ENCODE measurements at regions not wholly inside any gene's neighbourhood (a gene's known extent, or its start where the extent isn't known, plus 50 kb on each side); places are given as distances from the start of the nearest gene placed in this dataset.
"Not testable (repeated sequence)": the region's sequence is repeated elsewhere in the genome, so short reads cannot be mapped to it uniquely, and the experiment has no call there.

DNA sequence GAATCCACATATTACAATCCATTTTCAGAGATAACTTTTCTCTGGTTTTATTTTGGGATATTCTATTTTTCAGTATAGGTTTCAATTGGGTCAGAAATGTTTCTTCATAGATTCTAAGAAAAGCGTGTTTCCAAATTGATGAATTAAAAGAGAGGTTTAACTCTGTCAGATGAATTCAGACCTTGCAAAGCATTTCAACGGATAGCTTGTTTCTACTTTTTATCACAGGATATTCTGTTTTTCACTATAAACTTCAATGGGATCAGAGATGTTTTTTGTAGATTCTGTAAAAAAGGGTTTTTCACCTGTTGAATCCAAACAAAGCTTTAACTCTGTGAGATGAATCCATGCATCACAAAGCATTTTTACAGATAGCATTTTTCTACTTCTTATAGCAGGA, 1498.1 kb downstream of the UQCRFS1 start:
- no peak for DNase-seq (ENCODE audit: low read depth in 3 of 3, low spot score in 1 of 3)

DNA sequence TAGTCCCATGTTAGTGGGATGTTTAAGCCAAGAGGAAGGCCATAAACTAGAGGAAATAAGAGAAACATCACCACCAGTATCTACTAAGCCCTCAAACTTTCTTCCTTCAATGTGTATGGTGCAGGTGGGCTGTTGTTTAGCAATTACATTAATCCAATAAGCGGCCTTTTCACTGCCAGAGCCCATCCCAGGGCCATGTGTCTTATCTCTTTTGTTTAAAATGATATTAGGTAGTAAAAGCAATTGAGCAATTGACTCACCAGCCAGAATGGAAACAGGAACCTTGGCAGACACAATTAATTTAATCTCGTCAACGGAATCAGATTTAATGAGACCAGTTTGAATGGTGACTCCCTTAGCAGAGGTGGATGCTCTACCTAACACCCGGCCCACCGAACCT, 1503.5 kb downstream of the UQCRFS1 start:
- no peak for DNase-seq (ENCODE audit: low read depth in 3 of 3, low spot score in 1 of 3)

DNA sequence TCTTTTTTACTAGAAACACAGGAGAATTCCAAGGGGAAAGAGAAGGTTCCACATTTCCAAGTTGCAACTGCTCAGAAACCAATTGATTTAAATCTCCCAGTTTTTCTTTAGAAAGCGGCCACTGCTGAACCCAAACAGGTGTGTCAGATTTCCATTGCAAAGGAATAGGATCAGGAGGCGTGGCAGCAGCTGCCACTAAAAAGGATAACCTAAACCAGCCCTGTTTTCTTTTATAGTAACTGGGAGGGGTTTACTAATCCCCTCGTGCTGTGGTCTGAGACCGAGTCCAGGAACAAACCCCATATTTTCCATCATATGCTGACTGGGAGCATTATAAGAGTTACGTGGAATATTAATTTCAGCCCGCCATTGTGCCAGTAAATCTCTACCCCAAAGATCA, 1504.0 kb downstream of the UQCRFS1 start:
- not testable (repeated sequence) for DNase-seq (ENCODE audit: low read depth in 3 of 3, low spot score in 1 of 3)

DNA sequence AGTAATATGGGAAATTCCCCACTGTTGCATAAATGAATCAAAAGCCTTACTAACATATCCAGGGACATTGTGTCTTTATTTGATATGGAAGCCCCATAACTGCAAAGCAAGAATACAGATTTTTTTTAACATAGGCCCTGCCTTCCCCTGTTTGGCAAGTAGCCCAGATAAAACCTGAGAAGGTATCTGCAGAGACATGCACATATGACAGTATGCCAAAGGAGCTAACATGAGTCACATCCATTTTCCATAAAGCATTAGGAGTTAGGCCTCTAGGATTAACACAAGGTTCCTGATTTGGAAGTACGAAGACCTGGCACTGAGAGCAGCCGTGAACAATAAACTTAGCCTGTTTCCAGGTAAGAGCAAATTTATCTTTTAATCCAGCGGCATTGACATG, 1505.9 kb downstream of the UQCRFS1 start:
- DNase-seq (ENCODE audit: low read depth in 3 of 3, low spot score in 1 of 3) = not testable (repeated sequence)

DNA sequence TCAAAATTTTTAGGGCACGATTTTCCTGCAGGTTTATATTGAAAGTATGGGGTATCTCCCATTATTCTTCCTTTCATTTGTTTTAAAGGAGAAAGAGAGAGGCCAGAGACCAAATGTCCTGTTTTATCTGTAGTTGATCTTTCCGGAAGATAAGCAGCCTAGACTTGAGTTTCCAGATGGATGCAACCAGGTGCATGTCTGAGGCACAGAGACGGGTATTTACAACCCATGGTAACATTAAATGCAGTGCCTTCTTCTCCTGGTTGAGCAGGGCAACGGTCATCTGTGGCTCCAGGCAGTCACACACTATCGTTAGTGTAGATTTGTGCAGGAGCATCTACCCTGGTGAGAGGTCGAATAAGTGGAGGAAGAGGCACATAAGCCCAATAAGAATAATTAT, 1507.1 kb downstream of the UQCRFS1 start:
- no peak for DNase-seq (ENCODE audit: low read depth in 3 of 3, low spot score in 1 of 3)

DNA sequence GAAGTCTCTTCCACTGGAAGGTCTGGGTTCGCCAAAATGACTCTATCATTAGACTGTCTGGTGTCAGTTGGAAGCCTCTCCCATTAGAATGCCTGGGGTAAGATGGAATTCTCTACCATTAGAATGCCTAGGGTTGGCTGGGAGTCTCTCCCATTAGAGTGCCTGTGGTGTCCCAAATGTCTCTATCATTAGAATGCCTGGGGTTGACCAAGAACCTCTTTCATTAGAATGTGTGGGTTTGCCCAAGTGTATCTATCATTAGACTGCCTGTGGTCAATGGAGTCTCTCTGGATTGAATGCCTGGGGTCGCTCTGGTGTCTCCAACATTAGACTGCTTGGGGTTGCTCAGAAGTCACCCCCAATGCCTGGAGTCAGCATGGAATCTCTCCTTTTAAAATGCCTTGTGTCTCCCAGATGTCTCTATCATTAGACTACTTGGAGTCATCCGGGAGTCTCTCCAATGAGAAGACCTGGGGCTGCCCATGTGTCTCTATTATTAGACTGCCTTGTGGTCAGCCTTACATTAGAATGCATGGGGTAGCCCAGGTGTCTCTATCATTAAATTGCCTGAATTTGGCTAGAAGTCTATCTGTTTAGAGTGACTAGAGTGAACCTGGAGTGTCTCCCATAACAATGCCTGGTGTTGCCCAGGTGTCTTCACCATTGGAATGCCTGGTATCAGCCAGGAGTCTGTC, 1518.4 kb downstream of the UQCRFS1 start:
- no peak for DNase-seq (ENCODE audit: low read depth in 3 of 3, low spot score in 1 of 3)

DNA sequence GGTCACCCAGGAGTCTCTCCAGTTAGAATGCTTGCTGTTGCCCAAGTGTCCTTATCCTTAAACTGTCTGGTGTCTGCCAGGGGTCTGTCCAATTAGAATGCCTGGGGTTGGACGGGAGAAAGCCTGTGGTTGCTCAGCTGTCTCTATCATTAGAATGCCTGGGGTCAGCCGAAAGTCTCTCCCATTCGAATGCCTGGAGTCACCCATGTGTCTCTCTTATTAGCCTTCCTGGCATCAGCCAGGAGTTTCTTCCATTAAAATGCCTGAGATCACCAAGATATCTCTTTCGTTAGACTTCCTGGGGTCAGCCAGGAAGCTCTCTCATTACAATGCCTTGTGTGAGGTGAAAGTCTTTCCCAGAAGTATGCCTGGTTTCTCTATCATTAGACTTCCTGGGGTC, 1521.0 kb downstream of the UQCRFS1 start:
- DNase-seq (ENCODE audit: low read depth in 3 of 3, low spot score in 1 of 3) = no peak

DNA sequence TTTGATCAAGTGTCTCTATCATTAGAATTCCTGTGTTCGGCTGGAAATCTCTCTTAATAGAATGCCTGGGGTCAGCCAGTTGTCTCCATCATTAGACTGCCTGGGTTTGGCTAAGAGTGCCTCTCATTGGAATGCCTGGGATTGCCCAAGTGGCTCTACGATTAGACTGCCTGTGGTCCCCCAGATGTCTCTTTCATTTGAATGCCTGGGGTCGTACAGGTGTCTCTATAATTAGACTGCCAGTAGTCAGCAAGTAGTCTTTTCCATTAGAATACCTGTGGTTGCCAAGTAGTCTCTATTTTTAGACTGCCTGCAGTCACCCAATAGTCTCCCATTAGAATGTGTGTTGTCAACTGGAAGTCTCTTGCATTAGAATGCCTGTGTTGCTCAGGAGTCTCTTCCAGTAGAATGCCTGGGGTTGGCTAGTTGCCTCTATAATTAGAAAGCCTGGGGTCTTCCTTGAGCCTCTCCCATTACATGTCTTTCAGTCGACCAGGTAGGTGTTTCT, 1523.2 kb downstream of the UQCRFS1 start:
- DNase-seq (ENCODE audit: low read depth in 3 of 3, low spot score in 1 of 3) = no peak

DNA sequence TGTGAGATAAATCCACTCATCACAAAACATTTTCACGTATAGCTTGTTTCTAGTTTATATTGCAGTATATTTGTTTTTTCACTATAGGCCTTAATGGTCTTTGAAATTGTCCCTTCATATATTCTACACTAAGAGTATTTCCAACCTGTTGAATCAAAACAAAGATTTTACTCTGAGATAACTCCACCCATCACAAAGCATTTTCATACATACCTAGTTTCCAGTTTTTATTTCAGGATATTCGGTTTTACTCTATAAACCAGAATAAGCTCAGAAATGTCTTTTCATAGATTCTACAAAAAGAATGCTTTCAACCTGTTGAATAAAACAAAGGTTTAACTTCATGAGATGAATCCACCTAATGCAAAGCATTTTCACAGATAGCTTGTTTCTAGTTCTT, 1528.7 kb downstream of the UQCRFS1 start:
- DNase-seq (ENCODE audit: low read depth in 3 of 3, low spot score in 1 of 3) = no peak

DNA sequence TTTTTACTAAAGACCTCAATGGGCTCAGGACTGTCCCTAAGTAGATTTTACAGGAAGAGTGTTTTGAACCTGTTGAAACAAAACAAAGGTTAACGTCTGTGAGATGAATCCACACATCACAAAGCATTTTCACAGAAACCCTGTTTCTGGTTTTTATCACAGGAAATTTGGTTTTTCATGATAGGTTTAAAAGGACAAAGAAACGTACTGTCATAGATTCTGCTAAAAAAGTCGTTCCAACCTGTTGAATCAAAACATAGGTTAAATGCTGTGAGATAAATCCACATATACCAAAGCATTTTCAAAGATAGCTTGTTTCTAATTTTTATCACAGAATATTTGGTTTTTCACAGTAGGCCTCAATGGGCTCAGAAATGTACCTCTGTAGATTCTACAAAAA, 1531.0 kb downstream of the UQCRFS1 start:
- DNase-seq (ENCODE audit: low read depth in 3 of 3, low spot score in 1 of 3) = no peak

DNA sequence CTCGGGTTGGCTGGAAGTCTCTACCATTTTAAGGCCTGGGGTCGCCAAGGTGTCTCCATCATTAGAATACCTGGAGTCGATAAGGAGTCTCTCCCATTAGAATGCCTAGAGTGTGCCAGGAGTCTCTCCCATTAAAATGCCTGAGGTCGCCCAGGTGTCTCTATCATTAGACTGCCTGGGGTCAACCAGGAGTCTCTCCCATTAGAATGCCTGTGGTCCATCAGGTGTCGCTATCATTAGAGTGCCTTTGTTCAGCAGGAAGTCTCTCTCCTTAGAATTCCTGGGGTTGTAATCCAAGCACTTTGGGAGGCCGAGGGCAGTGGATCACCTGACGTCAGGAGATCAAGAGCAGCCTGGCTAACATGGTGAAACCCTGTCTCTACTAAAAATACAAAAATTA, 1533.0 kb downstream of the UQCRFS1 start:
- no peak for DNase-seq (ENCODE audit: low read depth in 3 of 3, low spot score in 1 of 3)

DNA sequence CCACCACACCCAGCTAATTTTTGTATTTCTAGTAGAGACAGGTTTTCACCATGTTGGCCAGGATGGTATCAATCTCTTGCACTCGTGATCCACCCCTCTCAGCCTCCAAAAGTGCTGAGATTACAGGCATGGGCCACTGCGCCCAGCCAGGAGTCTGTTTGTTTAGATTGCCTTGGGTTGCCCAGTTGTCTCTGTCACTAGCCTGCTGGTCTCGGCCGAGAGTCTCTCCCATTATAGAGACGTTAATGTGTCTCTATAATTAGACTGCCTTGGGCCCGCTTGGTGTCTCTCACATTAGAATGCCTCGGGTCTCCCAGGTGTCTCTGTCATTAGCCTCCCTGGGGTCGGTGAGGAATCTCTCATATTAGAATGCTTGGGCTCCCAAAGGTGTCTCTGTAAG, 1533.6 kb downstream of the UQCRFS1 start:
- DNase-seq (ENCODE audit: low read depth in 3 of 3, low spot score in 1 of 3) = no peak

DNA sequence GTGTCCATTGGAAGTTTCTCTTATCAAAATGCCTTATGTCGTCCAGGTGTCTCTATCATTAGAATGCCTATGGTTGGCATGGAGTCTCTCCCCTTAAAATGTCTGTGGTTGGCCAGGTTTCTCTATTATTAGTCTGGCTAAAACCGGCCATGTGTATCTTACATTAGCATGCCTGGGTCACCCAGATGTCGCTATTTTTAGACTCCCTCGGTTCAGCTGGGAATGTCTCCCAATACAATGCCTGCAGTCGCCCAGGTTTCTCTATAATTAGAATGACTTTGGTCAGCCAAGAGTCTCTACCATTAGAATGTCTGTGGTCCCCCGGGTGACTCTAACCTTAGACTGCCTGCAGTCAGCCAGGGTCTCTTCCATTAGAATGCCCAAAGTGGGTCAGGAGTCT, 1536.1 kb downstream of the UQCRFS1 start:
- no peak for DNase-seq (ENCODE audit: low read depth in 3 of 3, low spot score in 1 of 3)

DNA sequence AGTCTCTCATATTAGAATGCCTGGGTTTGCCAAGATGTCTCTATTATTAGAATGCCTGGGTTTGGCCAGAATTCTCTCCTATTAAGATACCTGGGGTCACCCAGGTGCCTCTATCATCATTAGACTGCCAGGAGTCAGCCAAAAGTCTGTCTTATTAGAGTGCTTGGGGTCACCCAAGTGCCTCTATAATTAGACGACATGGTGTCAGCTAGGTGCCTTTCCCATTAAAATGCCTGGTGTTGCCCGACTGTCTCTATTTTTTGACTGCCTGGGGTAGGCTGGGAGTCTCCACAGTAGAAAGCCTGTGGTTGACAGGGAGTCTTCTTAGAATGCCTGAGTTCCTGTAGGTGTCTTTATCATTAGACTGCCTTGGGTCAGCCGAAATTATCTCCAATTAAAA, 1536.6 kb downstream of the UQCRFS1 start:
- no peak for DNase-seq (ENCODE audit: low read depth in 3 of 3, low spot score in 1 of 3)

DNA sequence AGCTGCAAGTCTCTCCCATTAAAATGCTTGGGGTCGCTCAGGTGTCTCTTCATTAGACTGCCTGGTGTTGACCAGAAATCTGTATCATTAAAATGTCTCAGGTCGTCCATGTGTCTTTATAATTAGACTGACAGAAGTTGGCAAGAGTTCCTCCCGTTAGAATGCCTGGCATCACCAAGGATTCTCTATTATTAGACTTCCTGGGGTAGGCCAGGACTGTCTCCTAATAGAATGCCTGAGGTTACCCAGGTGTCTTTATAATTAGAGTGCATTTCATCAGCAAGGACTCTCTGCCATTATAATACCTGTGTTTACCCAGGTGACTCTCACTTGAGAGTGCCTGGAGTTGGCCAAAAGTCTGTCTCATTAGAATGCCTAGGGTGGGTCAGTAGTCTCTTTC, 1537.2 kb downstream of the UQCRFS1 start:
- no peak for DNase-seq (ENCODE audit: low read depth in 3 of 3, low spot score in 1 of 3)

DNA sequence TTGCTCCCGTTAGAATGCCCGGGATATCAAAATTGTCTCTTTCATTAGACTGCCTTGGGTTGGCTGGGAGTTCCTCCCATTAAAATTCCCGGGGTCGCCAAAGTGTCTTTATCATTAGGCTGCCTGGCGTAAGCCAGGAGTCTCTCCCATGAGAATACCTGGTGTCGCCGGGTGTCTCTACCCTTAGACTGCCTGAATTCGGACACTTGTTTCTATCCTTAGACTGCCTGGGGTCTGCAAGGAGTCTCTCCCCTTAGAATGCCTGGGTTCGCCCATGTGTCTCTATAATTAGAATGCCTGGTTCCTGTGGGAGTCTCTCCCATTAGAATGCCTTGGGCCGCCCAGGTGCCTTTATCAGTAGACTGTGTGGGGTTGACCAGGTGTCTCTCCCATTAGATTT, 1538.2 kb downstream of the UQCRFS1 start:
- no peak for DNase-seq (ENCODE audit: low read depth in 3 of 3, low spot score in 1 of 3)

DNA sequence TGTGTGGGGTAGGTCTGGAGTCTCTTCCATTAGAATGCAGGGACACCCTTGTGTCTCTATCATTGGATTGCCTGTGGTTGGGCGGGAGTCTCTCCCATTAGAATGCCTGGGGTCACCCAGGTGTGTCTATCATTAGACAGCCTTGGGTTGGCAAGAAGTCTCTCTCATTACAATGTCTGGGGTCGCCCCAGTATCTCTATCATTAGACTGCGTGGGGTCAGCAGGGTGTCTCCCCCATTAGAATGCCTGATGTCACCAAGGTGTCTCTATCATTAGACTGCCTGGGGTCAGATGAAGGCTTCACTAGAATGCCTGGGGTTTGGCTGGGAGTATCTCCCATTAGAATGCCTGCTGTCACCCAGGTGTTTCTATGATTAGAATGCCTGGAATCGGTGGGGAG, 1539.0 kb downstream of the UQCRFS1 start:
- DNase-seq (ENCODE audit: low read depth in 3 of 3, low spot score in 1 of 3) = no peak

DNA sequence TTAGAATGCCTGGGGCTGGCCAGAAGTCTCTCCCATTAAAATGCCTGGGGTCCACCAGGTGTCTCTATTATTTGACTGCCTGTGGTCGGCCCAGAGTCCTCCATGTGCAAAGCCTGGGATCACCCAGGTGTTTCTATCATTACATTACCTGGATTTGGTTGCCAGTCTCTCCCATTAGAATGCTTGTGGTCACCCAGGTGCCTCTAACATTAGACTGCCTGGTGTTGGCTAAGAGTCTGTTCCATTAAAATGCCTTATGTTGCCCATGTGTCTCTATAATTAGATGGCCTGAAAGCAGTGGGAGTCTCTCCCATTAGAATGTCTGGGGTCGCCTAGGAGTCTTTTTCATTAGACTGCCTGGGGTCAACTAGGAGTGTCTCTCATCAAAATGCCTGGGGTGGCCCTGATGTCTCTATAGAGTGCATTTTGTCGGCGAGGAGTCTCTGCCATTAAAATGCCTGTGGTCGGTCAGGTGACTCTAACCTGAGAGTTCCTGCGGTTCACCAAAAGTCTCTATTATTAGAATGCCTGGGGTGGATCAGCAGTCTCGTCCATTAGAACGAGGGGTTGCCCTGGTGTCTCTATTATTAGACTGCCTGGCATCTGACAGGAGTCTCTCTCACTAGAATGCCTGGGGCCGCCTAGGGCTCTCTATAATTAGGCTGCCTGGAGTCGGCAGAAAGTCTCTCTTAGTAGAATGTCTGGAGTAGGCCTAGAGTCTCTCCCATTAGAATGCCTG, 1540.5 kb downstream of the UQCRFS1 start:
- no peak for DNase-seq (ENCODE audit: low read depth in 3 of 3, low spot score in 1 of 3)

DNA sequence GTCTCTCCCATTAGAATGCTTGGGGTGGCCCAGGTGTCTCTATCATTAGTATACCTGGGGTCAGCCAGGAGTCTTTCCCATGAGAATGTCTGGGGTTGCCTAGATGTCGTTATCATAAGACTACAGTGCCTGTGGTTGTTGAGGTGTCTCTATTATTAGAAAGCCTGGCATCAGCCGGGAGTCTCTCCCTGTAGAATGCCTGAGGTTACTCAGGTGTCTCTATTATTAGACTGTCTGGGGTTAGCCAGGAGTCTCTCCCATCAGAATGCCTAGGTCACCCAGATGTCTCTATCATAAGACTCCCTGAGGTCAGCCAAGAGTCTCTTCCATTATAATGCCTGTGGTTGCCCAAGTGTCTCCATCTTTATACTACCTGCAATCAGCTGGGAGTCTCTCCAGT, 1541.1 kb downstream of the UQCRFS1 start:
- no peak for DNase-seq (ENCODE audit: low read depth in 3 of 3, low spot score in 1 of 3)

DNA sequence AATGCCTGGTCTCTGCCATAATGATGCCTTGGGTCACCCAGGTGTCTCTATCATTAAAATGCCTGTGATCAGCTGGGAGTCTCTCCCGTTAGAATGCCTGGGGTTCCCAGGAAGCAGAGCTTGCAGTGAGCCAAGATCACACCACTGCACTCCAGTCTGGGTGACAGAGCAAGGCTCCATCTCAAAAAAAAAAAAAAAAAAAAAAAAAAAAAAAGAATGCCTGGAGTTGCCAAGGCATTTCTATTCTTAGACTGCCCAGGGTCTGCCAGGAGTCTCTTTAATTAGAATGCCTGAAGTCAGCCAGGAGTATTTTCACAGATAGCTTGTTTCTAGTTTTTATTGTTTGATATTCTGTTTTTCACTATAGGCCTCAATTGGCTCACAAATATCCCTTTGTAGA, 1552.5 kb downstream of the UQCRFS1 start:
- DNase-seq (ENCODE audit: low read depth in 3 of 3, low spot score in 1 of 3) = no peak

DNA sequence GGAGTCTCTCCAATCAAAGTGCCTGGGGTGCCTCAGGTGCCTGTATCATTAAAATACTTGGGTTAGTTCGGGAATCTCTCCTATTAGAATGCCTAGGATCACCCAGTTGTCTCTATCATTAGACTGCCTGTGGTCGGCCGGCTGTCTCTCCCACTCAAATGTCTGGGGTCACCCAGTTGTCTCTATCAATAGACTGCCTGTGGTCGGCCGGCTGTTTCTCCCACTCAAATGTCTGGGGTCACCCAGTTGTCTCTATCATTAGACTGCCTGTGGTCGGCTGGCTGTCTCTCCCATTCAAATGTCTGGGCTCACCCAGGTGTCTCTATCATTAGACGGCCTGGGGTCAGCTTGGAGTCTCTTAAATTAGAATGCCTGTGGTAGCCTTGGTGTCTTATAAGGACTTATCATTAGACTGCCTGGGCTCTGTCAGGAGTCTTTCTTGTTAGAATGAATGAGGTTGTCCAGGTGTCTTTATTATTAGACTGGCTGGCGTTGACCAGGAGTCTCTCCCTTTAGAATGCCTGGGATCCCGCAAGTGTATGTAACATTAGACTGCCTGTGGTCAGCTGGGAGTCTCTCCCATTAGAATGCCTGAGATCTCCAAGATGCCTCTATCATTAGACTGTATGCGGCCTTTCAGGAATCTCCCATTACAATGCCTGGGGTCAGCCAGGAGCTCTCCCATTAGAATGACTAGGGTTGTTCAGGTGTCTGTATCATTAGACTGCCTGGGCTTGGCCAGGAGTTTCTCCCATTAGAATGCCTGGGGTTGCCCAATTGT, 1555.5 kb downstream of the UQCRFS1 start:
- no peak for DNase-seq (ENCODE audit: low read depth in 3 of 3, low spot score in 1 of 3)

Data from stimulated activated CD4-positive, alpha-beta T cell treated with anti-CD3 and anti-CD28 coated beads, TNF-alpha, amount 100 ng/mL, for 1 hour (primary cell).